ENCODE measurements at regions not wholly inside any gene's neighbourhood (a gene's known extent, or its start where the extent isn't known, plus 50 kb on each side); places are given as distances from the start of the nearest gene placed in this dataset.

DNA sequence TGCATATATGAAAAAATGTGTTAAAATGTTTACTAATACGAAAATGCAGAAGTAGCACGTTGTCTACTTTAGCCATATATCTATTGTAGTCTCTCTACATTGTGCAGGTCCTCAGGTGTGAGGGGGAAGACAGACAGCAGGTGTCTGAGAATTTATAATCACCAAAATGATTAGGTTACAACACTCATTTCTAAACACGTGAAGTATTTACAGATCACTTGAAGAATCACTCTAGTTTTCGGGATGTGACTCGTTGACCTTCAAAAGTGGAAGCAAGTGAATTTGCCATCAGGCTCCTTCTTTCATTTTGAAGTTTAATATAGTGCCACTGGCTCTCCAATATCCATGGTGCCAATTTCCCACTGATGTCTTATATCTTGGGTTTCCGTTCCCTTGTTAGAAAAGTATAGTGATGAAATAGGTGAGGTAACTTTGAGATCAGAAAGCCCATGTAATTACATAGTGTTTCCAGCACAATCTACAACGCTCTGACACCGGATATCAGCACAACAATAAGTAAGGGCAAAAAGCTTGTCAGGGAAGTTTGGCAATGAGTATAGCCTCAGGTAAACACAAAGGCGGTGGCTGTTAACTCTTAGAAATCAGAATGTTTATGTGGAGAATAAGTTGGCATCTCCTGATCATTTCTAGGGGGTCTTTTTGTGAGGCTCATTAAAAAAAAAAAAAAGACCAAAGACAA lies 57.5 kb upstream of the SP4 start:
- no peak for DNase-seq

DNA sequence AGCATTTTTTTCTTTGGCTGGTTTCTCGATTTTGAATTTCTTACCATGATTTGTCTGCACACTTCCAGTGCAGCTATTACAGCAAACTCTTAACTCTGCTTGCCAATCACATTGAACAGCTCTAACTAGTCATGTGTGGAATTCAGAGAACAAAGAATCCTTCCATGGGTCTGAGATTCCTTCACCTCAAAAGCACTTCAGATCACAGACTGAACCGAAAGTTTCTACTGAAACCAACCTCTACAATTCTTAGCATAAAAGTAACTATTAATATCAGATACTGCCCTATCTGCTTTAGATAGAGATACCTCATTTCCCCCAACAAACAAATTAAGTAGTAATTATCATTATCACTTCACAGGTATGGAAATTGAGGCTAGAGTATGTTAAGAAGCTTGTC lies 56.5 kb upstream of the SP4 start:
- no peak for DNase-seq

DNA sequence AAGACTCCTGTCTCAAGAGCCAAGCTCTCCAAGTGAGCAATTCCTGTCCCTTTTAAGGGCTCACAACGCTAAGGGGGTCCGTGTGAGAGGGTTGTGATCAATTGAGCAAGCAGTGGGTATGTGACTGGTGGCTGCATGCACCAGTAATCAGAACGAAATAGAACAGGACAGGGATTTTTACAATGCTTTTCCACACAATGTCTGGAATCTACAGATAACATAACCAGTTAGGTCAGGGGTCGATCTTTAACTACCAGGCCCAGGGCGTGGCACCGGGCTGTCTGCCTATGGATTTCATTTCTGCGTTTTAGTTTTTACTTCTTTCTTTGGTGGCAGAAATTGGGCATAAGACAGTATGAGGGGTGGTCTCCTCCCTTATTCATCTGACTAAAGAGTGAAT lies 54.9 kb upstream of the SP4 start:
- DNase-seq = no peak

DNA sequence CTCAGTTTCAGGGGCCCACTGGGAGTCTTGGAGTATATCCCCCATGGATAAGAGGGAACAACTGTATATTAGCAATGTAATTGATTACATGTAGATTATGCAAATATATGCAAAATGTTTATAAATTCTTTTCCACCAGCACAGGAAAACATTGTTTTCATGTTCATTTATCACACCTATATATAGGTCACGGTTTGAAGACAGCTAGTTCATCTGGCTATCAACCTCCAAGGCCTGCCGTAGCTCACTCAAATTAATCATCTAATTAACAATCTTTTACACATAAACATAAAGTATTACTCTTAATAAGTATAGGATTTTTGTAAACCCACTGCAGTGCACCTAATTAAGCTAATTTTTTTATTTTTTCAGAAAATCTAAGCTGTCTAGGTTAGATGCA lies 53.7 kb upstream of the SP4 start:
- no peak for DNase-seq

DNA sequence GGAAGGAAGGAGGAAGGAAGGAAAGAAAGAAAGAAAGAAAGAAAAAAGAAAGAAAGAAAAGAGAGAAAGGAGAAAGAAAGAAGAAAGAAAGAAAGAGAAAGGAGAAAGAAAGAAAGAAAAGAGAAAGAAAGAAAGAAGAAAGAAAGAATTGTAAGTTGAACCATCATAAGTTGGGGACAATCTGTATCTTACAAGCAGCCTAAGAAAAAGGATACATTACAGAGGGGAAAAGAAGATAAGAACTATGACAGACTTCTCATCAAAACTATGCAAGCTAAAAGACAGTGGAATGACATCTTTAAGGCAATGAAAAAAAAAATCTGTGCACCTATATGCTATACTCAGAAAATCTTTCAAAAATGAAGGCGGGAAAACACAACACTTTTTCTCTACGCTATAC lies 50.3 kb upstream of the SP4 start:
- no peak for DNase-seq
